A204.1 (cell line): ENCODE measurements at regions not wholly inside any gene's neighbourhood (a gene's known extent, or its start where the extent isn't known, plus 50 kb on each side); places are given as distances from the start of the nearest gene placed in this dataset.
"Not testable (repeated sequence)": the region's sequence is repeated elsewhere in the genome, so short reads cannot be mapped to it uniquely, and the experiment has no call there.

ENCODE experiments used
- FAIRE-seq: peaks from 2 replicates; lab custom pipeline; 2012; peaks lifted over from hg19 to GRCh38; lab: Jason Lieb, UNC

- FAIRE-seq, result no peak
Measured at GRCh38 chr15:39396979-39397615, 183.8 kb upstream of the THBS1 start.

- FAIRE-seq, result no peak
Measured at GRCh38 chr15:39397883-39398282, 183.0 kb upstream of the THBS1 start.

- FAIRE-seq, result no peak
Measured at GRCh38 chr15:39399600-39399999, 181.3 kb upstream of the THBS1 start.

- FAIRE-seq, result no peak
Measured at GRCh38 chr15:39400002-39400401, 180.9 kb upstream of the THBS1 start.

GRCh38 chr15:39400821-39401550 is 179.9 kb upstream of the THBS1 start:
- FAIRE-seq, result no peak

GRCh38 chr15:39403640-39404117 is 177.2 kb upstream of the THBS1 start:
- FAIRE-seq, result no peak

- no peak for FAIRE-seq
Measured at GRCh38 chr15:39404767-39405181, 176.1 kb upstream of the THBS1 start.

GRCh38 chr15:39406485-39406884 is 174.4 kb upstream of the THBS1 start:
- FAIRE-seq, result no peak

- no peak for FAIRE-seq
Measured at GRCh38 chr15:39407116-39407515, 173.8 kb upstream of the THBS1 start.

- no peak for FAIRE-seq
Measured at GRCh38 chr15:39409876-39410530, 170.9 kb upstream of the THBS1 start.

- no peak for FAIRE-seq
Measured at GRCh38 chr15:39411102-39411989, 169.5 kb upstream of the THBS1 start.

GRCh38 chr15:39413558-39413957 is 167.3 kb upstream of the THBS1 start:
- no peak for FAIRE-seq

- FAIRE-seq, result no peak
Measured at GRCh38 chr15:39414201-39414600, 166.7 kb upstream of the THBS1 start.

- FAIRE-seq, result no peak
Measured at GRCh38 chr15:39415634-39416033, 165.2 kb upstream of the THBS1 start.

GRCh38 chr15:39416258-39416657 is 164.6 kb upstream of the THBS1 start:
- FAIRE-seq, result no peak

GRCh38 chr15:39417366-39418134 is 163.3 kb upstream of the THBS1 start:
- FAIRE-seq, result no peak

GRCh38 chr15:39419651-39420050 is 161.2 kb upstream of the THBS1 start:
- FAIRE-seq, result no peak

GRCh38 chr15:39420123-39420852 is 160.6 kb upstream of the THBS1 start:
- not testable (repeated sequence) for FAIRE-seq

GRCh38 chr15:39420853-39421192 is 160.1 kb upstream of the THBS1 start:
- not testable (repeated sequence) for FAIRE-seq

- FAIRE-seq, result no peak
Measured at GRCh38 chr15:39426552-39427532, 154.0 kb upstream of the THBS1 start.
